Erythroblast (primary cell): ENCODE measurements at regions not wholly inside any gene's neighbourhood (a gene's known extent, or its start where the extent isn't known, plus 50 kb on each side); places are given as distances from the start of the nearest gene placed in this dataset.
"Not testable (repeated sequence)": the region's sequence is repeated elsewhere in the genome, so short reads cannot be mapped to it uniquely, and the experiment has no call there.

Source experiments
- DNase-seq, 2 experiments: peaks; one replicate each; lab custom pipeline; 2025; lab: John Stamatoyannopoulos, UW
- GATA1 ChIP-seq: IDR thresholded peaks from 2 replicates; pipeline ENCODE4 v1.6.1; 2011; ENCODE audit warnings: low read depth, mild to moderate bottlenecking, control low read depth, low read length, moderate library complexity
- POLR2A ChIP-seq: IDR thresholded peaks from 2 replicates; pipeline ENCODE4 v1.6.1; 2011; ENCODE audit warnings: mild to moderate bottlenecking, low read length

GRCh38 chr17:13659051-13659450 is 57.3 kb upstream of the HS3ST3A1 start:
- DNase-seq = not testable (repeated sequence)

- DNase-seq = no peak
- no peak for TF ChIP-seq POLR2A
- no peak for TF ChIP-seq GATA1
Observed at GRCh38 chr17:13665872-13666635, 64.3 kb upstream of the HS3ST3A1 start.

GRCh38 chr17:13671341-13671740 is 69.6 kb upstream of the HS3ST3A1 start:
- TF ChIP-seq POLR2A (no peak), GATA1 (no peak)
- no peak for DNase-seq

DNA sequence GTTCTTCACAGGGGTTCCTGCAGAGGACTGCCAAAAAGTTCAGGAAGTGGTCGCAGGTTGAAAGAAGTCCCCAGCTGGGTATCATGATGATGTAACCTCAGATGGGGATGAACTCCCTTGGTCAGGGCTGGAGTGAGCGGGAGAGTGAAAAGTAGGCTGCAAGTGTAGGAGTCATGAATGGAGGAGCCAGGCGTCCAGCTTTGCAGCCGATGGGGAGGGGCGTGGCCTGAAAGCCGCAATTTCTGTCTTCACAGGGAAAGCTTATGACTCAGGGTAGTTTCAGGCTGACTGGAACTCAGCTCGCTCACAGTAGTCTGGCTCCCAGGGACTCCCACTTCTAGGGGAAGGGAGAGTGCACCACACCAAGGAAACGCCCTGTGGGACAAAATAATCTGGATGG is 70.0 kb upstream of the HS3ST3A1 start:
- TF ChIP-seq POLR2A (no peak), GATA1 (no peak)
- DNase-seq = no peak

GRCh38 chr17:13678361-13678760 is 76.6 kb upstream of the HS3ST3A1 start:
- no peak for DNase-seq
- no peak for TF ChIP-seq POLR2A
- no peak for TF ChIP-seq GATA1

DNA sequence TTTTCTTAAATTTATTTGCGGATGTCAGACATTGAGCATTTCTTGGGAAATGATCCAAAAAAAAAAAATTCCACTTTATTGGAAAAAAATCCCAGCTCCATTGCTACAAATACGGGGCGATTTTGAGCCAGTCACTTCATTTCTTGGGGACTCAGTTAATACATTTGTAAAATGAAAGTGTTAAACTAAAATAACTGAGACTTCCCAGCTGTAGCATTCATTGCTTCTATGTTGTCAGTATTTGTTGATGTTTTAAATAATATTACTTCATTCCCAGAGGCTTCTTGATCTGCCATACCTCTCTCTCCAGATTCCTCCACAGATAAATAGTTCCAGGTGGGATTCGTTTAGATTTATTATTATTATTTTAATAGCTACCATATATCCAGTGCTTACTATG is 77.1 kb upstream of the HS3ST3A1 start:
- TF ChIP-seq GATA1 (no peak), POLR2A (no peak)
- no peak for DNase-seq

DNA sequence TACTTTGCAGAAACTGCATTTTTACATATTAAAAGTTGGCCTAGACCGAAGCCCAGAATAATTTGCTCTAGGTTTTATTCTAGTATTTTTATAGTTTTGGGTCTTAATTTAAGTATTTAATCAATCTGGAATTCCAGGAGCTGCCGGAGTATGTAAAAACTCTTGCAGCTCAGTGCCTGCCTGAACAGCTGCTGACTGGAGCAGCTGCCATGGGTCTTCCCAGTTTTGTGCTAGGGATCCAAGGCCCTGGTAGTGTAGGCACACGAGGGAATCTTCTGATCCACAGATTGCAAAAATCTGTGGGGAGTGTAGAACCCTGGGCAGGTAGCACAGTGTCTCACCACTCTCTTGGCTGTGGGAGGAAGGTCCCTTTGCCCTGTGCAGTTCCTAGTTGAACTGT is 87.0 kb upstream of the HS3ST3A1 start:
- no peak for DNase-seq
- TF ChIP-seq GATA1 = no peak
- TF ChIP-seq POLR2A = no peak

DNA sequence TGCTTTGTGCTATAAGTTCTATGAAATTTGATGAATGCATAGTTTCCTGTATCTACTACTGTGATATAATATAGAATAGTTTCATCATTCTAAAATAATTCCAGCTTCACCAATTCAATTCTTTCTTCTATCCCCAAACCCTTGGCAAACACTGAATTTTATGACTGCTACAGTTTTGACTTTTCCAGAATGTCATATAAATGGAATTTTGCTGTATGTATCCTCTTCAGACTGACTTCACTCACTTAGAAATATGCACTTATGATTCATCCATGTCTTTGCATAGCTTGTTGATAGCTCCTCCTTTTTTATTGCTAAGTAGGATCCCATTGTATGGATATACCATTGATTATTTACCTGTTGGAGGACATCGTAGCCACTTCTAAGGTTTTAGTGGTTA is 89.1 kb upstream of the HS3ST3A1 start:
- no peak for DNase-seq
- no peak for TF ChIP-seq POLR2A
- TF ChIP-seq GATA1 = no peak

- no peak for DNase-seq
- TF ChIP-seq GATA1 (no peak), POLR2A (no peak)
Observed at GRCh38 chr17:13694934-13695333, 93.2 kb upstream of the HS3ST3A1 start.

DNA sequence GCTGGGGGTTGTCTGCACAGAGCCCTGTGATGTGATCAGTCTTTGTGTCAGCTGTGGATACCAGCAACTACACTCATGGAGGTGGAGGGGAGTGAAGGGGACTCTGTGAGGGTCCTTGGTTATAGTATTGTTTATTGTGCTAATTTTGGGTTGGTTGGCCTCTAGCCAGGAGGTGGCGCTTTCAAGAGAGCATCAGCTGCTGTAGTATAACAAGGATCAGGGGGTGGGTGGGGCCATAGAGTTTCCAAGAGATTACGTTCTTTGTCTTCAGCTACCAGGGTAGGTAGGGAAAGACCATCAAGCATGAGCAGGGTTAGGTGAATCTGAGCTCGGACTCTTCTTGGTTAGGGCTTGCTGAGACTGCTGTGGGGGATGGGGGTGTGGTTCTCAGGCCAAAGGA is 97.1 kb upstream of the HS3ST3A1 start:
- TF ChIP-seq POLR2A (no peak), GATA1 (no peak)
- DNase-seq = no peak

GRCh38 chr17:13699261-13699660 is 97.5 kb upstream of the HS3ST3A1 start:
- DNase-seq = no peak
- no peak for TF ChIP-seq GATA1
- no peak for TF ChIP-seq POLR2A

DNA sequence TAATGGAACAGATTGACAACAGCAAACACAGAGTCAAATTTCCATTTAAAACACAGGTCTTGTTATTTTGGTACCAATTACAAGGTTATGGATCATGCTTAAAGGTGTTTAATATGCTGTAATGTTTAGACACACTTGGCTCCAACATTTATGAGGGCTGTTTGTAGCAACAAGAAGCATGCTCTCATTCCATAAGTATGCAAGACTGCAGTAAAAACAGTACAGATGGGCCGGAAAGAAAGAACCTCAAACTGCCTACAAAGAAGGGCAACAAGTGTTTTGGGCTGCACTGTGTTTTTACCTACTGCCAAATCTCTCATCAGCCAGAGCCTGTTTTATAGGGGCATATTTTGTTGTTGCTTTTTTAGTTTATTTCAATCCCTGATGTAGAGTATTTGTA is 100.5 kb upstream of the HS3ST3A1 start:
- TF ChIP-seq POLR2A (no peak), GATA1 (no peak)
- DNase-seq = no peak

- DNase-seq = no peak
- TF ChIP-seq GATA1 (no peak), POLR2A (no peak)
Observed at GRCh38 chr17:13704333-13704732, 102.6 kb upstream of the HS3ST3A1 start.

DNA sequence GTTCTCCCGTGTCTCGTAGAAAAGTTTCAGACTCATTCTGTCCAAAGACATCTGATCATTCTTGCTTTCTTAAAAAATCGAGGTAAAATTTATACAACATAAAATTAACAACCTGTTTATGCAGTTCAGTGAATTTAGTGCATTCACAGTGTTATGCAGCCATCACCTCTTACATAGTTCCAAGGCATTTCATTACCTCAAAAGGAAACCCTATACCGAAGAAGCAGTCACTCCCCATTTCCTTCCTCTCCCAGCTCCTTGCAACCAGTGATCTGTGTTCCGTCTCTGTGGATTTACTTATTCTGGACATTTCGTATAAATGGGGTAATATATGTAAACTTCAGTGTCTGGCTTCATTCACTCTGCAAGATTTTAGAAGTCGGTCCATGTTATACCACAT is 103.5 kb upstream of the HS3ST3A1 start:
- TF ChIP-seq POLR2A (no peak), GATA1 (no peak)
- DNase-seq = no peak

GRCh38 chr17:13721705-13722104 is 120.0 kb upstream of the HS3ST3A1 start:
- TF ChIP-seq GATA1 (no peak), POLR2A (no peak)
- no peak for DNase-seq
